Muscle layer of duodenum (tissue), 2 donors: ENCODE measurements at regions not wholly inside any gene's neighbourhood (a gene's known extent, or its start where the extent isn't known, plus 50 kb on each side); places are given as distances from the start of the nearest gene placed in this dataset.
"Not testable (repeated sequence)": the region's sequence is repeated elsewhere in the genome, so short reads cannot be mapped to it uniquely, and the experiment has no call there.

Experiments used
- H3K27ac ChIP-seq: one replicate; pipeline ENCODE4 v1.7.0; 2013; ENCODE audit warnings: mild to moderate bottlenecking, low read length
- H3K27me3 ChIP-seq: one replicate; pipeline ENCODE4 v1.7.0; 2013; ENCODE audit warnings: low read depth, mild to moderate bottlenecking, control low read depth, low read length
- H3K36me3 ChIP-seq, 2 donors: one replicate each; pipeline ENCODE4 v1.7.0; 2013; ENCODE audit warnings: low read length in 2 of 2, control low read depth in 1 of 2, mild to moderate bottlenecking in 1 of 2; ENCODE audit not compliant: insufficient read depth in 2 of 2, control insufficient read depth in 1 of 2
- H3K4me1 ChIP-seq, 2 donors: one replicate each; pipeline ENCODE4 v1.7.0; 2013; ENCODE audit warnings: low read length in 2 of 2, mild to moderate bottlenecking in 2 of 2, control low read depth in 1 of 2, moderate library complexity in 1 of 2; ENCODE audit not compliant: insufficient read depth in 2 of 2, control insufficient read depth in 1 of 2
- H3K4me3 ChIP-seq, 2 donors: one replicate each; pipeline ENCODE4 v1.7.0; 2013; ENCODE audit warnings: low read length in 2 of 2, low read depth in 1 of 2, mild to moderate bottlenecking in 1 of 2
- H3K9me3 ChIP-seq, 2 donors: one replicate each; pipeline ENCODE4 v1.7.0; 2013; ENCODE audit warnings: low read length in 2 of 2, control low read depth in 1 of 2, mild to moderate bottlenecking in 1 of 2; ENCODE audit not compliant: control insufficient read depth in 1 of 2
- donor health status: healthy.

DNA sequence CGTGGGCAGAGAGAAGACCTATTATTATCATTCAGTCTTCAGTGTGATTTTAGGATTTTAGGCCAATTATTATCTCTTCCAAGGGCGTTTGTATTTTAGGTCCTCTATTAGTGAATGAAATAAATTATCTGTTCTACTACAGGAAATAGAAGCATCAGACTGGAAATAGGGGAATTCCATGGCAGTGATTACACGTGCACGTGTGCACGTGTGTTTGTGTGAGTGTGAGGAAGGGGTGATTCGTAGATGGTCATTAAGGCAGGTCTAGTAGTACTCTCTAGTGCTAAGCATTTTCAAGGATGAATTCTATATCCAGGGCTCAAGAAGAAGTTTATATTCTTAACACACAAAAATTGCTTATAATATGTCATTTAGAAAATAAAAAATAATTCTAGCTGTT, 623.2 kb downstream of the GATA3 start:
- no peaks in the 10 kb centered on the region for H3K27me3 ChIP-seq
- H3K27ac ChIP-seq = no peak overlapping the region
- no peaks in the 10 kb centered on the region for H3K9me3 ChIP-seq
- H3K4me1 ChIP-seq = no peaks in the 10 kb centered on the region
- no peaks in the 10 kb centered on the region for H3K36me3 ChIP-seq
- no peak overlapping the region for H3K4me3 ChIP-seq

- not testable (repeated sequence) for H3K36me3 ChIP-seq, H3K4me1 ChIP-seq, H3K4me3 ChIP-seq, H3K27ac ChIP-seq, H3K9me3 ChIP-seq, H3K27me3 ChIP-seq
Observed at GRCh38 chr10:8684916-8685315, 630.4 kb downstream of the GATA3 start.

DNA sequence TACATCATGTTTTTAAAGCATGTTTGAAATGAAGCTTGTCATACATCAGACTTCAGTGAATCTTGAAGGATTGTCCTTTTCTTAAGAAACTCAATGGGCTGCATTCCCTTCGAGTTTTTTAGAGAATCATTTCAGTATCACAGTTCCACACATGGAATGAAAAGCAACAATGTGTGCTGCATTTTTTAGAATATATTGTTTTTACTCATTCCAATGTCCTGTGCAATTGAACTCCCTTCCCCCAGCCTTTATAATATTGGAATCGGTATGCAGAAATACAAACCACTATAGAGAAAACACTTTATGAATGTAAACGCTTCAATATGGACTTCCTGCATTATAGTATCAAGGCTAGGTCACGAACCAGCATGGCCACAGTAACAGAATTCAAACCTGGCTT, 634.4 kb downstream of the GATA3 start:
- Histone ChIP-seq H3K27ac (no peak overlapping the region), H3K4me1 (no peaks in the 10 kb centered on the region), H3K9me3 (no peaks in the 10 kb centered on the region)

DNA sequence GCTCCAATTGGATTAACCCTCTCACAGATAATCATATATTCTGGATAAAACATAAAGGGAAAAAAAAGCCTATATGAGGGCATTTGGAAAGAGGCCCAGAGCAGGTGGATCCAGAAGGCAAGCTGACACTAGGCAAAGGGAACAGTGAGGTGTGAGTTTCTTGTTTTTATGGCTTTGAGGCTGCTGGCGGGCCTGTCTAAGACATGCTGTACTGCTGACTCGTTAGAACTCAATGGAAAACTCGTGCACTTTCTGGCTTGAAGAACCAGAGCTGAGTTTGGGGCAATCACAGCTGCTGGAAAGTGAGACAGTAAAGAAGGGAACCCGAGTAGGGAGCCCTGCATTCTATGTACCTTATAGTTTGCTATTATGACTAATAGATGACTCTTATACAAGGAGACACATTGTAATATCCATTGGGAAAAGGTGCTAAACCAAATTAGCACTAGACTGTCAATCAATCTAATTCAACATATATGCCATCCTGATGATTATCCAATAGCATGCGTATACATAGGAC, 637.1 kb downstream of the GATA3 start:
- Histone ChIP-seq H3K36me3 (no peaks in the 10 kb centered on the region), H3K4me1 (no peaks in the 10 kb centered on the region), H3K27me3 (no peaks in the 10 kb centered on the region), H3K9me3 (no peaks in the 10 kb centered on the region), H3K27ac (no peak overlapping the region), H3K4me3 (no peak overlapping the region)

More for the DNA sequence above, 634.4 kb downstream of the GATA3 start:
- Histone ChIP-seq H3K27me3 (no peaks in the 10 kb centered on the region), H3K4me3 (no peak overlapping the region), H3K36me3 (no peaks in the 10 kb centered on the region)

DNA sequence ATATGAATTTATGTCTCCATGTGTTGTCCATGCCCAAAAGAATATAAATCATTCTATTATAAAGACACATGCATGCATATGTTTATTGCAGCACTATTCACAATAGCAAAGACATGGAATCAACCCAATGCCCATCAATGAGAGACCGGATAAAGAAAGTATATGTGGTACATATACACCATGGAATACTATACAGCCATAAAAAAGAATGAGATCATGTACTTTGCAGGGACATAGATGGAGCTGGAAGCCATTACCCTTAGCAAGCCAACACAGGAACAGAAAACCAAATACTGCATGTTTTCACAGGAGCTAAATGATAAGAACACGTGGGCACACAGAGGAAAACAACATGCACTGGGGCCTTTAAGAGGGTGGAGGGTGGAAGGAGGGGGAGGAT, 639.1 kb downstream of the GATA3 start:
- H3K4me1 ChIP-seq, H3K27ac ChIP-seq, H3K4me3 ChIP-seq, H3K27me3 ChIP-seq, H3K36me3 ChIP-seq, H3K9me3 ChIP-seq: not testable (repeated sequence)

- no peak overlapping the region for H3K4me3 ChIP-seq
- H3K4me1 ChIP-seq = no peaks in the 10 kb centered on the region
- H3K9me3 ChIP-seq = no peaks in the 10 kb centered on the region
- no peaks in the 10 kb centered on the region for H3K27me3 ChIP-seq
- H3K27ac ChIP-seq = no peak overlapping the region
- no peaks in the 10 kb centered on the region for H3K36me3 ChIP-seq
Observed at GRCh38 chr10:8696746-8697145, 642.3 kb downstream of the GATA3 start.

DNA sequence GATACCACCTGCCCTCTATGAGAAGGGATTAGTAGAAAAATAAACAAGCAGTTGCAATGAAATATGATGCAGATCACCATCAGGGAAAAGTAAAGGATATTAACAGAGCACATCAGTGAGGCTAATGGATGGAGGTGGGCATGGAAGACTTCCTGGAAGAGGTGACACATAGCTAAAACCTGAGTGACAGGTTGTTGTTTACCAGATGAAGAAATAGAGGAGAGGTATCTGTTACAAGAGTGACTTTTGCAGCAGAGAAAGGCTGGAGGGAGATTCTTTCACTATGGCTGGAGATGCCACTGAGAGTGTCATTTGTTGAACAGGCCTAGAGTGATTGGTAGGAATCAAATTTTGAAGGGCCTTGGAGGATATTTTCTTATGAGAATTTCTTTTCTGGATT, 646.2 kb downstream of the GATA3 start:
- no peaks in the 10 kb centered on the region for H3K9me3 ChIP-seq
- no peak overlapping the region for H3K27ac ChIP-seq
- H3K36me3 ChIP-seq = no peaks in the 10 kb centered on the region
- H3K4me3 ChIP-seq = no peak overlapping the region
- H3K27me3 ChIP-seq = no peaks in the 10 kb centered on the region
- H3K4me1 ChIP-seq = no peaks in the 10 kb centered on the region

DNA sequence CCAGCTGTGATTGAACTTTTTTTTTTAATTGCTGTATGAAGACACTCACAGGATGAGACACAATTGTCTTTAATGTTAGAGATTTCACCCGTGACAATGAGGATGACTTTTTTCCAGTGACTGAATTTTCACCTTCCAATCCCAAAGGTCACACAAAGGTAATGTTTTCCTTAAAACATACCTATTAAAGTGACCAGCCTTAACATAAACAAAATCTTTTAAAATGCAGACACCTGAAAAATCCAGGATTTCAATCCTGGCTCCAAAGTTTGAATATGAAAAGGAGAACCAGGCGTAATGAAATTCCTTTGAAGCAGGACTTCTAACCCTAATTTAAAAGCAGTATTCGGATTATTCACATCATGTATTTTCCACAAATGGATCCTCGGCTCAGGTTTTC, 647.7 kb downstream of the GATA3 start:
- Histone ChIP-seq H3K4me3 (no peak overlapping the region), H3K27ac (no peak overlapping the region), H3K9me3 (no peaks in the 10 kb centered on the region), H3K27me3 (no peaks in the 10 kb centered on the region), H3K4me1 (no peaks in the 10 kb centered on the region), H3K36me3 (no peaks in the 10 kb centered on the region)

DNA sequence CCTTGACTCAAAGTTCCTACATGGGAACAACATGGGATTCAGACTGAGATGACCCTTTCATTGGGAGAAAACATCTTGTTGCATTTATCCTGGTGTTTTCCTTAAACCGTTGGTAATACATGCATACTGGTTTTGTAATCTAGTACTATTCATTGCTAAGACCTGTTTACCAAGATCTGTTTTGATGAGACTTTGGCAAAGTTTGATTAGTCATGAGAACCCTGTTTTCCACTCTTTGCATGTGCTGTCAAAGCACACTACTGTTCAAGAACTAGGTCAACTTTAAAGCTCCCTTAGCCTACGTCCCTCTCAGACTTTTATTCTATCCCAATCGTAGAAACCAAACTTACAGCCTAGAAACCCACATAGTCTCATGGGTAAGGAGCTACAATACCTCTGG, 650.9 kb downstream of the GATA3 start:
- no peak overlapping the region for H3K4me3 ChIP-seq
- no peaks in the 10 kb centered on the region for H3K36me3 ChIP-seq
- no peaks in the 10 kb centered on the region for H3K4me1 ChIP-seq
- H3K27me3 ChIP-seq = no peaks in the 10 kb centered on the region
- H3K27ac ChIP-seq = no peak overlapping the region
- H3K9me3 ChIP-seq = no peaks in the 10 kb centered on the region

- H3K4me3 ChIP-seq = no peak overlapping the region
- no peaks in the 10 kb centered on the region for H3K4me1 ChIP-seq
- H3K36me3 ChIP-seq = no peaks in the 10 kb centered on the region
- no peak overlapping the region for H3K27ac ChIP-seq
- no peaks in the 10 kb centered on the region for H3K9me3 ChIP-seq
- no peaks in the 10 kb centered on the region for H3K27me3 ChIP-seq
Observed at GRCh38 chr10:8712656-8713055, 658.2 kb downstream of the GATA3 start.

DNA sequence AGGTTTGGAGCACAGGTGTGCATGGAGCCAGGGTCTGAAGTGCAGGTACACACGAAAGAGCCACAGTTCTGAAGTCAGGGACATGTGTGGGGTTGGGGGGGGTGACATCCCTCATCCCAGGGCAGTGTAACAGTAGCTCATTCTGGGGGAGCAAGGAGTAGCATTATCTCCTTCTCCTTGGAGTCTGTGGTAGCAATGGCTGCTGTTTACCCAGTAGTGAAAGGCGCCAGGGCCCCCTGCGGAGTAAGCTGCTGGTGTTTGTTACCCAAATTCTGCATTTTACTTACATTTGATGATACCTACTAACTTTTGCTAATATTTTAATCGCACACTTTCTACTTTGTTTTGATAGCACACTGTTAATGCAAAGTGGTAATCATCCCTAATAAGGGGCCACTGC, 665.5 kb downstream of the GATA3 start:
- Histone ChIP-seq H3K9me3 (peaks cover 7 to 12% of the 10 kb centered on the region in 2 donors), H3K27ac (no peak overlapping the region), H3K4me1 (no peaks in the 10 kb centered on the region), H3K27me3 (no peaks in the 10 kb centered on the region), H3K4me3 (peak overlapping the region in 1 of 2 donors; percentile 4), H3K36me3 (no peaks in the 10 kb centered on the region)

DNA sequence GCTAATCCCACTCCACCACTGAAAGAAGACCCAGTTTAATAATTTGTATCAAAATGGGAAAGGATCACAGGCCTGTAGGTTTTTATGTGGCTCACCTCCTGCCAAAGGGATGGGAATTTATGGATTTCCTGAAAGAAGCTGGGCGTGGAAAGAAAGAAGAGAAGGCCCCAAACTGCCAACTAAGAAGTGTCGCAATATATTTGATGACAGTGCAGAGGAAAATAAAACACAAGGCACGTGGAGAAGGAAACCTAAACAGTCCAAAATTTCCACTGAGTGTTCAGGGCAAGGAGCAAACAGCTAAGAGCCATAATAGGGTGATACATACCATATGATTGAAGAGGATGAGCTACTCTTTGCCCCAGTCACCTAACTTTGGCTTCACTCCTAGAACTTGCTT, 667.2 kb downstream of the GATA3 start:
- H3K27ac ChIP-seq = no peak overlapping the region
- no peaks in the 10 kb centered on the region for H3K4me1 ChIP-seq
- no peaks in the 10 kb centered on the region for H3K27me3 ChIP-seq
- no peaks in the 10 kb centered on the region for H3K36me3 ChIP-seq
- peaks cover 7 to 12% of the 10 kb centered on the region in 2 donors for H3K9me3 ChIP-seq
- H3K4me3 ChIP-seq = no peak overlapping the region
